ENCODE measurements at regions not wholly inside any gene's neighbourhood (a gene's known extent, or its start where the extent isn't known, plus 50 kb on each side); places are given as distances from the start of the nearest gene placed in this dataset.

GRCh38 chr7:42858570-42858969 is 53.3 kb downstream of the C7orf25 start:
- no CpG with 5 or more reads among the region's 1 CpG for WGBS (ENCODE audit: insufficient coverage)
- Histone ChIP-seq H3K9me3 (ENCODE audit: control extremely low read depth in 1 of 5, control insufficient read depth in 4 of 5, insufficient read depth in 2 of 5, low read depth in 1 of 5, low read length in 4 of 5) (no peaks in the 10 kb centered on the region), H3K4me1 (ENCODE audit: control extremely low read depth in 1 of 4, control insufficient read depth in 4 of 4, insufficient read depth in 4 of 4, low read length in 3 of 4) (peaks cover 0 to 10% (median 3%) of the 10 kb centered on the region in 4 experiments), H3K27ac (ENCODE audit: insufficient read depth in 1 of 2, low read depth in 1 of 2, low read length in 2 of 2, poor library complexity in 1 of 2, severe bottlenecking in 2 of 2) (no peak overlapping the region), H3K4me3 (ENCODE audit: control insufficient read depth in 1 of 7, extremely low read depth in 1 of 7, insufficient read depth in 4 of 7, low read depth in 2 of 7, low read length in 6 of 7) (no peak overlapping the region), H3K36me3 (ENCODE audit: control insufficient read depth in 4 of 4, insufficient read depth in 4 of 4, low read length in 3 of 4) (no peaks in the 10 kb centered on the region), H3K27me3 (replicated peaks in 2 of 5; ENCODE audit: control insufficient read depth in 4 of 5, insufficient read depth in 5 of 5, low read length in 4 of 5) (peaks cover 0 to 16% (median 12%) of the 10 kb centered on the region in 5 experiments)
- ChIA-PET CTCF (interaction anchor here (1.4 kb wide), 1 partner anchor 916 kb away, joined by 4 read pairs; no protein-coding TSS in a partner anchor), POLR2A (no interaction called here)
- DNase-seq: no peak

DNA sequence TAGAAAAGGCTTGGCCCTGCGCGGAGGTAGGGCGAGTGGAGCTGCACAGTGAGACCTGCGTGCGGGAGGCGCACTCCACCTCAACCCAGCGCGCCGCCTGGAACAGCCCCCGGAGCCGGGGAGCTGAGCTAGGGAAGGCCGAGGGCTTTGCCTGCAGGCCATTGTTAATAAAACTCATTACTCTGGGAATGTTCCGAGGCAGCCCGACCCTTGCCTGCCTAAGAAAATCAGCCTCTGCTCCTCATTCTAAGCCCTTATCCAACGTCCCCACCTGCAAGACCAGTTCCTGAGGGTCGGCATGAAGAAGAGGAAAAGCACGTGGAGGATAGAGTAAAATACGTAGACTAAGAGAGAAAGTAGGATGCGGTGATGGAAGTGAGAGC is 55.3 kb downstream of the C7orf25 start:
- Histone ChIP-seq H3K36me3 (ENCODE audit: control insufficient read depth in 4 of 4, insufficient read depth in 4 of 4, low read length in 3 of 4) (no peaks in the 10 kb centered on the region), H3K9me3 (ENCODE audit: control extremely low read depth in 1 of 5, control insufficient read depth in 4 of 5, insufficient read depth in 2 of 5, low read depth in 1 of 5, low read length in 4 of 5) (no peaks in the 10 kb centered on the region), H3K4me1 (ENCODE audit: control extremely low read depth in 1 of 4, control insufficient read depth in 4 of 4, insufficient read depth in 4 of 4, low read length in 3 of 4) (peaks cover 0 to 13% (median 6%) of the 10 kb centered on the region in 4 experiments), H3K27me3 (replicated peaks in 2 of 5; ENCODE audit: control insufficient read depth in 4 of 5, insufficient read depth in 5 of 5, low read length in 4 of 5) (peaks cover 0 to 16% (median 12%) of the 10 kb centered on the region in 5 experiments), H3K4me3 (ENCODE audit: control insufficient read depth in 1 of 7, extremely low read depth in 1 of 7, insufficient read depth in 4 of 7, low read depth in 2 of 7, low read length in 6 of 7) (peak overlapping the region in 6 of 7 experiments; percentile 5 to 71 (median 44)), H3K27ac (ENCODE audit: insufficient read depth in 1 of 2, low read depth in 1 of 2, low read length in 2 of 2, poor library complexity in 1 of 2, severe bottlenecking in 2 of 2) (no peak overlapping the region)
- WGBS (ENCODE audit: insufficient coverage): 35% methylated on average over 13 of the region's 19 CpGs
- ChIA-PET POLR2A (no interaction called here), CTCF (interaction anchor here (0.9 kb wide), 1 partner anchor 12 kb away, joined by 3 read pairs; no protein-coding TSS in a partner anchor)
- no peak for DNase-seq

DNA sequence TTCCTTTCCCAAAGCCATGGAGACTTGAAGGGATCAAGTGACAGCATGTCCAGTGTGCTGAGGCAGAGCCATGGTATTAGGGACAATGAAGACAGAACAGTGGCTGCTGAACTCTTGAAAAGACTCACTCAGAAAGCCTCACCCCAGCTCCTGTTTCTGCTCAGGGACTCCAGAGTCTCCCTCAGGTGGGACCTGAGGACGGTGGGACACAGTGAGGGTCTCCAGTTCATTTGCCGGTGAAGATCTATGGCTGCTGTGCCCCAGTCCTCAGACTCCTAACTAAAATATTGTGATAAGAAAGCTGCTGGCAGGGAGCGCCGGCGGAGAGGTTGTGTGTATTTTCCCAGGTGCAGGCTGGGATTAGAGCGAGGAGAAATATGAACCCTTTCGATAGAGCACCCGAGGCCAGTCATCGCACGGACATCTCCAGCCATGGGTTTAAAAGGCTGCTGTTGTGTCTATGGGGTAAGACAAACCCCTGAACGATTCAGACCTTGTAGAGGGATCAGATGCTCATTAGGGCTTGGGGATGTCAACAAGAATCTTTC is 57.2 kb downstream of the C7orf25 start:
- Histone ChIP-seq H3K36me3 (ENCODE audit: control insufficient read depth in 4 of 4, insufficient read depth in 4 of 4, low read length in 3 of 4) (no peaks in the 10 kb centered on the region), H3K4me3 (ENCODE audit: control insufficient read depth in 1 of 7, extremely low read depth in 1 of 7, insufficient read depth in 4 of 7, low read depth in 2 of 7, low read length in 6 of 7) (no peak overlapping the region), H3K4me1 (ENCODE audit: control extremely low read depth in 1 of 4, control insufficient read depth in 4 of 4, insufficient read depth in 4 of 4, low read length in 3 of 4) (peaks cover 0 to 13% (median 6%) of the 10 kb centered on the region in 4 experiments), H3K9me3 (ENCODE audit: control extremely low read depth in 1 of 5, control insufficient read depth in 4 of 5, insufficient read depth in 2 of 5, low read depth in 1 of 5, low read length in 4 of 5) (no peaks in the 10 kb centered on the region), H3K27ac (ENCODE audit: insufficient read depth in 1 of 2, low read depth in 1 of 2, low read length in 2 of 2, poor library complexity in 1 of 2, severe bottlenecking in 2 of 2) (no peak overlapping the region), H3K27me3 (replicated peaks in 2 of 5; ENCODE audit: control insufficient read depth in 4 of 5, insufficient read depth in 5 of 5, low read length in 4 of 5) (peaks cover 0 to 16% (median 12%) of the 10 kb centered on the region in 5 experiments)
- ChIA-PET CTCF (no interaction called here), POLR2A (no interaction called here)
- 96% methylated on average over 10 of the region's 11 CpGs for WGBS (ENCODE audit: insufficient coverage)
- no peak for DNase-seq

DNA sequence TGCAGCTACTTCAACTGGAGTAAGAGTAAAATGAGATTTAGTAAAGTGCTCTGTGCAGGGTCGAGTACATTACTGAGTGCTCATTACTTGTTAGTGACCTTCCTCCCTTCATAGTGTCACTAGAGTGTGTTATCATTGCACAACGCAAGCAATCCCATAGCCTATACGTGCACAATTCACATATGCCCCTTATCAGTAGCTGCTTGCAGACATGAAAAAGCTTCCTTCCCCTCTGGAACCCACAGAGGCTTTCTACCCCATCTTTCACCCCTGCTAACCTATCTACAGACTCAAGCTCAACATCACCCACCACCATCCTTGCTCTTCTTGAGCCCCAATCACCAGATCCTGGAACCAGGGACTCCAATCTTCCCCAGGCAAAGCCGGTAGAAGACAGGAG is 59.3 kb downstream of the C7orf25 start:
- WGBS (ENCODE audit: insufficient coverage): 0% methylated on average over 3 of the region's 4 CpGs
- H3K4me1 ChIP-seq (ENCODE audit: control extremely low read depth in 1 of 4, control insufficient read depth in 4 of 4, insufficient read depth in 4 of 4, low read length in 3 of 4): peaks cover 0 to 13% (median 6%) of the 10 kb centered on the region in 4 experiments
- ChIA-PET CTCF (interaction anchor here (1.4 to 1.9 kb wide), 2 partner anchors 9 to 911 kb away, joined by 4 to 5 read pairs; no protein-coding TSS in a partner anchor), POLR2A (no interaction called here)
- H3K36me3 ChIP-seq (ENCODE audit: control insufficient read depth in 4 of 4, insufficient read depth in 4 of 4, low read length in 3 of 4): no peaks in the 10 kb centered on the region
- DNase-seq: peak; percentile 24 to 75 (median 57)
- H3K9me3 ChIP-seq (ENCODE audit: control extremely low read depth in 1 of 5, control insufficient read depth in 4 of 5, insufficient read depth in 2 of 5, low read depth in 1 of 5, low read length in 4 of 5): no peaks in the 10 kb centered on the region
- peaks cover 3 to 16% (median 10%) of the 10 kb centered on the region in 5 experiments for H3K27me3 ChIP-seq (replicated peaks in 2 of 5; ENCODE audit: control insufficient read depth in 4 of 5, insufficient read depth in 5 of 5, low read length in 4 of 5)
- H3K4me3 ChIP-seq (ENCODE audit: control insufficient read depth in 1 of 7, extremely low read depth in 1 of 7, insufficient read depth in 4 of 7, low read depth in 2 of 7, low read length in 6 of 7): no peak overlapping the region
- H3K27ac ChIP-seq (ENCODE audit: insufficient read depth in 1 of 2, low read depth in 1 of 2, low read length in 2 of 2, poor library complexity in 1 of 2, severe bottlenecking in 2 of 2): no peak overlapping the region

DNA sequence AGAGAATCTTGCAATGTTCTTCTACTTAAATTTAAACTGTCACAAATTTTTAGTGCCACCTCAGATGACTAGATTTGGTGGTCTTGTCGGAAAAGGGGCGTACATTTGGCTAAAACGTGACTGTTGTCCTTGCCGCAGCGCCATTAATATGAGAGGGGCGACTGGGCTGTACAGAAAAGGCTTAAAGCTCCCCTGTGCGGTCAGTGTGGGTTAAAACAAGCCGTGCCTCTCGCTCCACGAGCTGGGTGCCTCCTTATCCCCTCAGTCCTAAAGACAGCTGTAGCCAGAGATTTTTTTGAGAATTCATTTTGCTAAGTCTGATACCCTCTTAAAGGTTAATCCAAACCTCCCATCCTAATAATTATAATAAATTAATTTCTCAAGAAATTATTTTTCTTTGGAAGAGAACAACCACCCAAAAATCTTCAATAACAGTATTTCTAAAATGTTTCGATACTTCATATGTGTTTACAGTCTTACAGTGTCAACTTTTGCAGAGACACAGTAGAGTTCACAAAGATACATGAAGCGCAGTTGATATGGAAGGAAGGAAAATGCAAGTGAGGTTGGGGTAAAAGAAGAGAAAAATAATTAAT is 68.6 kb downstream of the C7orf25 start:
- peak; percentile 47 to 77 (median 69) for DNase-seq
- Histone ChIP-seq H3K4me1 (ENCODE audit: control extremely low read depth in 1 of 4, control insufficient read depth in 4 of 4, insufficient read depth in 4 of 4, low read length in 3 of 4) (no peaks in the 10 kb centered on the region), H3K36me3 (ENCODE audit: control insufficient read depth in 4 of 4, insufficient read depth in 4 of 4, low read length in 3 of 4) (no peaks in the 10 kb centered on the region), H3K27ac (ENCODE audit: insufficient read depth in 1 of 2, low read depth in 1 of 2, low read length in 2 of 2, poor library complexity in 1 of 2, severe bottlenecking in 2 of 2) (no peak overlapping the region), H3K9me3 (ENCODE audit: control extremely low read depth in 1 of 5, control insufficient read depth in 4 of 5, insufficient read depth in 2 of 5, low read depth in 1 of 5, low read length in 4 of 5) (no peaks in the 10 kb centered on the region), H3K4me3 (ENCODE audit: control insufficient read depth in 1 of 7, extremely low read depth in 1 of 7, insufficient read depth in 4 of 7, low read depth in 2 of 7, low read length in 6 of 7) (peak overlapping the region in 3 of 7 experiments; percentile 9 to 48 (median 48)), H3K27me3 (replicated peaks in 2 of 5; ENCODE audit: control insufficient read depth in 4 of 5, insufficient read depth in 5 of 5, low read length in 4 of 5) (peaks cover 0 to 12% (median 1%) of the 10 kb centered on the region in 5 experiments)
- ChIA-PET CTCF (interaction anchor here (0.6 to 2.8 kb wide), 11 partner anchors 9 to 902 kb away, joined by 3 to 10 read pairs (median 3); no protein-coding TSS in a partner anchor), POLR2A (no interaction called here)
- WGBS (ENCODE audit: insufficient coverage): 4% methylated on average over 9 of the region's 12 CpGs

DNA sequence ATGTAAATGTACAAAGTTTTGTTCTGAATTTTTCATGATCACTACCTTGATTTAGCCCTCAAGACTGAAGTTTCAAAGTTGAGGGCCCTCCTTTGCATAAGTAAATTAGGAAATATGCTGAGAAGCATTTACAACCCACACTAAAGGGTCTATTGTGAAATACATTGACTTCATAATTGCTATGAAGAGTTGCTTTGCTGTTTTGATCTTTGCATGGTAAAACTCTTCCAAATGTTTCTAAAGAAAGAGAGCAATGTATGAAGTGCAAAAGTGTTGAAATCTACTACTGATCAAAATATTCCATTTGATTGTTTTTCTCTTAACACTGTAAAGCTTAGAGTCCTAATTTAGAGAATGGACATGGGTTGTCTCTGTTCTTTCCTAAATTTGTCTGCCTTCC is 77.2 kb downstream of the C7orf25 start:
- H3K36me3 ChIP-seq (ENCODE audit: control insufficient read depth in 4 of 4, insufficient read depth in 4 of 4, low read length in 3 of 4): no peaks in the 10 kb centered on the region
- no peak overlapping the region for H3K4me3 ChIP-seq (ENCODE audit: control insufficient read depth in 1 of 7, extremely low read depth in 1 of 7, insufficient read depth in 4 of 7, low read depth in 2 of 7, low read length in 6 of 7)
- ChIA-PET POLR2A (no interaction called here), CTCF (no interaction called here)
- no peaks in the 10 kb centered on the region for H3K9me3 ChIP-seq (ENCODE audit: control extremely low read depth in 1 of 5, control insufficient read depth in 4 of 5, insufficient read depth in 2 of 5, low read depth in 1 of 5, low read length in 4 of 5)
- DNase-seq: no peak
- no peaks in the 10 kb centered on the region for H3K4me1 ChIP-seq (ENCODE audit: control extremely low read depth in 1 of 4, control insufficient read depth in 4 of 4, insufficient read depth in 4 of 4, low read length in 3 of 4)
- no peak overlapping the region for H3K27ac ChIP-seq (ENCODE audit: insufficient read depth in 1 of 2, low read depth in 1 of 2, low read length in 2 of 2, poor library complexity in 1 of 2, severe bottlenecking in 2 of 2)
- H3K27me3 ChIP-seq (replicated peaks in 2 of 5; ENCODE audit: control insufficient read depth in 4 of 5, insufficient read depth in 5 of 5, low read length in 4 of 5): peaks cover 0 to 9% (median 5%) of the 10 kb centered on the region in 5 experiments

DNA sequence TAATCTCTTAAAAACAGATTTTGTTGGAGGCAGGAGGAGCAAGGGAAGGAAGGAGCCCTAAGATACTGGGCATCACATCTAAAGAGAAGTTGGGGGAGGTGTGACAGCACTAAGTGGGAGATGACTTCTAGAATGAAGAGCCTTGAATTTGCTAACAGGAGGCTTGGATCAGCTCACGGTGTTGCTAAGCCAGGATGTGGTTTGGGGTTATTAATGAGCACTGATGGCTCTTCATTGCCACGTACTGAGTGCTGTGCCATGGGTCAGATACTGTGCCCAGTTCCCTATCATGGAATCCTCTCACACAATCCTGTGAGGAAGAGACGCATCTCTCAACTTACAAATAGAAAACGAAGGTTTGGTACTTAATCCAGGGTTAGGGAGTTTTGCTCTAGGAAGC is 78.5 kb downstream of the C7orf25 start:
- ChIA-PET CTCF (no interaction called here), POLR2A (no interaction called here)
- no peaks in the 10 kb centered on the region for H3K4me1 ChIP-seq (ENCODE audit: control extremely low read depth in 1 of 4, control insufficient read depth in 4 of 4, insufficient read depth in 4 of 4, low read length in 3 of 4)
- H3K4me3 ChIP-seq (ENCODE audit: control insufficient read depth in 1 of 7, extremely low read depth in 1 of 7, insufficient read depth in 4 of 7, low read depth in 2 of 7, low read length in 6 of 7): no peak overlapping the region
- H3K27ac ChIP-seq (ENCODE audit: insufficient read depth in 1 of 2, low read depth in 1 of 2, low read length in 2 of 2, poor library complexity in 1 of 2, severe bottlenecking in 2 of 2): no peak overlapping the region
- WGBS (ENCODE audit: insufficient coverage): 60% methylated on average over 3 of the region's 4 CpGs
- H3K36me3 ChIP-seq (ENCODE audit: control insufficient read depth in 4 of 4, insufficient read depth in 4 of 4, low read length in 3 of 4): no peaks in the 10 kb centered on the region
- H3K9me3 ChIP-seq (ENCODE audit: control extremely low read depth in 1 of 5, control insufficient read depth in 4 of 5, insufficient read depth in 2 of 5, low read depth in 1 of 5, low read length in 4 of 5): no peaks in the 10 kb centered on the region
- H3K27me3 ChIP-seq (replicated peaks in 2 of 5; ENCODE audit: control insufficient read depth in 4 of 5, insufficient read depth in 5 of 5, low read length in 4 of 5): peaks cover 0 to 9% (median 5%) of the 10 kb centered on the region in 5 experiments
- DNase-seq: no peak

Data from common myeloid progenitor, CD34-positive (primary cell).